Heart left ventricle (tissue), 13 donors: ENCODE measurements at regions not wholly inside any gene's neighbourhood (a gene's known extent, or its start where the extent isn't known, plus 50 kb on each side); places are given as distances from the start of the nearest gene placed in this dataset.

ENCODE experiments used
- CTCF ChIP-seq, 12 donors: fragments of 200-600 bp; sonication (generic) in 4 of 12; IDR thresholded peaks; one replicate each; pipeline versions ENCODE4 v1.5.0 to v1.8.0; 2018 to 2022; ENCODE audit warnings: antibody characterized with exemption in 12 of 12, mild to moderate bottlenecking in 5 of 12
- POLR2A ChIP-seq, 2 donors: fragments of 450-650 bp; IDR thresholded peaks; one replicate each; pipeline ENCODE4 v1.6.1; 2017; ENCODE audit warnings: antibody characterized with exemption in 2 of 2, mild to moderate bottlenecking in 2 of 2, moderate library complexity in 2 of 2
- donor health status: ischemic (EF 13 %, LVEDD 7.1; RV severe dilation, severe dysfunction).
- donor health status: DM: no; HTN: yes; CAD: no.
- donor health status: DM: no; HTN: no; CAD: no.
- donor health status: ischemic (EF 25% LVEDD 6.9; RV normal size, moderate dysfunction).
- donor health status: ischemic (EF 25% LVEDD 5.7; RV mildly dilated, moderate dysfunction).
- donor health status: ischemic (EF 35%, LVEDD 5.7; RV mildly dilated, moderate dysfunction).
- donor health status: nonischemic (EF 11% LVEDD 7.7; RV severe dilation, severe dysfunction).
- donor health status: DM: yes; HTN: yes; CAD: no.
- donor health status: PGD.
- donor health status: ischemic (EF 29% LVEDD 5.4; RV normal size, mild dysfunction).
- donor health status: nonischemic (EF 23%, LVEDD 6.1; RV moderate dilation, normal function).

- TF ChIP-seq CTCF (IDR thresholded peaks at IDR 0.05) (no peak), POLR2A (IDR thresholded peaks at IDR 0.05) (no peak)
Observed at GRCh38 chr7:65219623-65220022, 154.0 kb upstream of the ZNF92 start.
